MM.1S (cell line): ENCODE measurements at regions not wholly inside any gene's neighbourhood (a gene's known extent, or its start where the extent isn't known, plus 50 kb on each side); places are given as distances from the start of the nearest gene placed in this dataset.

Source experiments
- EZH2 ChIP-seq: fragments of 300-600 bp; sonication (generic); optimal IDR thresholded peaks from 2 replicates; pipeline ENCODE3; 2017; ENCODE audit warnings: low read depth, mild to moderate bottlenecking, antibody characterized with exemption, low read length, mixed read lengths
- TF ChIP-seq, protein P1 (sequence below): fragments of 300-600 bp; sonication (generic); IDR thresholded peaks from 2 replicates; pipeline ENCODE4 v1.5.1; 2016; ENCODE audit warnings: antibody characterized with exemption, low read length, mixed read lengths

GRCh38 chr14:98242903-98243302 lies 1029.1 kb downstream of the BCL11B start:
- TF ChIP-seq, protein P1, sequence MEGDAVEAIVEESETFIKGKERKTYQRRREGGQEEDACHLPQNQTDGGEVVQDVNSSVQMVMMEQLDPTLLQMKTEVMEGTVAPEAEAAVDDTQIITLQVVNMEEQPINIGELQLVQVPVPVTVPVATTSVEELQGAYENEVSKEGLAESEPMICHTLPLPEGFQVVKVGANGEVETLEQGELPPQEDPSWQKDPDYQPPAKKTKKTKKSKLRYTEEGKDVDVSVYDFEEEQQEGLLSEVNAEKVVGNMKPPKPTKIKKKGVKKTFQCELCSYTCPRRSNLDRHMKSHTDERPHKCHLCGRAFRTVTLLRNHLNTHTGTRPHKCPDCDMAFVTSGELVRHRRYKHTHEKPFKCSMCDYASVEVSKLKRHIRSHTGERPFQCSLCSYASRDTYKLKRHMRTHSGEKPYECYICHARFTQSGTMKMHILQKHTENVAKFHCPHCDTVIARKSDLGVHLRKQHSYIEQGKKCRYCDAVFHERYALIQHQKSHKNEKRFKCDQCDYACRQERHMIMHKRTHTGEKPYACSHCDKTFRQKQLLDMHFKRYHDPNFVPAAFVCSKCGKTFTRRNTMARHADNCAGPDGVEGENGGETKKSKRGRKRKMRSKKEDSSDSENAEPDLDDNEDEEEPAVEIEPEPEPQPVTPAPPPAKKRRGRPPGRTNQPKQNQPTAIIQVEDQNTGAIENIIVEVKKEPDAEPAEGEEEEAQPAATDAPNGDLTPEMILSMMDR = no peak
- no peak for TF ChIP-seq EZH2
